Activated CD8-positive, alpha-beta memory T cell treated with anti-CD3 and anti-CD28 coated beads for 24 hours (primary cell): ENCODE measurements at regions not wholly inside any gene's neighbourhood (a gene's known extent, or its start where the extent isn't known, plus 50 kb on each side); places are given as distances from the start of the nearest gene placed in this dataset.

Experiments
- DNase-seq: peaks from one replicate; pipeline ENCODE4 v3.0.0-alpha.2; 2020

GRCh38 chr17:36765436-36766043, 164.2 kb downstream of the MRM1 start:
- no peak for DNase-seq

GRCh38 chr17:36768394-36768793, 167.0 kb downstream of the MRM1 start:
- DNase-seq, result no peak

GRCh38 chr17:36773039-36773438, 164.2 kb upstream of the LHX1 start:
- no peak for DNase-seq

GRCh38 chr17:36777118-36777517, 160.2 kb upstream of the LHX1 start:
- no peak for DNase-seq

GRCh38 chr17:36778448-36778847, 158.8 kb upstream of the LHX1 start:
- DNase-seq, result no peak

- no peak for DNase-seq
Observed at GRCh38 chr17:36779550-36779949, 157.7 kb upstream of the LHX1 start.

GRCh38 chr17:36784633-36785032, 152.6 kb upstream of the LHX1 start:
- DNase-seq, result no peak

GRCh38 chr17:36786867-36787266, 150.4 kb upstream of the LHX1 start:
- no peak for DNase-seq

- no peak for DNase-seq
Observed at GRCh38 chr17:36791150-36791941, 145.9 kb upstream of the LHX1 start.

- no peak for DNase-seq
Observed at GRCh38 chr17:36791942-36792475, 145.3 kb upstream of the LHX1 start.

- DNase-seq, result no peak
Observed at GRCh38 chr17:36792849-36793248, 144.4 kb upstream of the LHX1 start.

- DNase-seq, result no peak
Observed at GRCh38 chr17:36793976-36794375, 143.3 kb upstream of the LHX1 start.

- DNase-seq, result no peak
Observed at GRCh38 chr17:36807496-36808179, 129.6 kb upstream of the LHX1 start.

GRCh38 chr17:36808180-36808661, 129.1 kb upstream of the LHX1 start:
- DNase-seq, result no peak

GRCh38 chr17:36812762-36813161, 124.5 kb upstream of the LHX1 start:
- no peak for DNase-seq

- no peak for DNase-seq
Observed at GRCh38 chr17:36813357-36813756, 123.9 kb upstream of the LHX1 start.

GRCh38 chr17:36813957-36814563, 123.2 kb upstream of the LHX1 start:
- no peak for DNase-seq

GRCh38 chr17:36814958-36815357, 122.3 kb upstream of the LHX1 start:
- no peak for DNase-seq

- DNase-seq, result no peak
Observed at GRCh38 chr17:36816214-36816906, 120.9 kb upstream of the LHX1 start.

- no peak for DNase-seq
Observed at GRCh38 chr17:36816907-36817288, 120.4 kb upstream of the LHX1 start.

GRCh38 chr17:36817483-36818048, 119.7 kb upstream of the LHX1 start:
- DNase-seq, result no peak

- DNase-seq, result no peak
Observed at GRCh38 chr17:36818134-36818825, 119.0 kb upstream of the LHX1 start.
